GM12864 (cell line): ENCODE measurements at regions not wholly inside any gene's neighbourhood (a gene's known extent, or its start where the extent isn't known, plus 50 kb on each side); places are given as distances from the start of the nearest gene placed in this dataset.
A peak's percentile ranks its signal among the peaks of the same experiment; 100 is the strongest.

Source experiments
- DNase-seq: peaks from one replicate; pipeline ENCODE4 v3.0.0-alpha.2; 2011; ENCODE audit warnings: low read depth
- H3K4me3 ChIP-seq: 2 replicates; pipeline ENCODE4 v1.5.1; 2011; ENCODE audit warnings: mild to moderate bottlenecking, low read depth, low read length, control low read depth
- TF ChIP-seq, protein P1 (sequence below): IDR thresholded peaks from 2 replicates; pipeline ENCODE4 v1.5.1; 2011; ENCODE audit warnings: low read depth, mild to moderate bottlenecking, moderate library complexity, low read length, control low read depth, inconsistent platforms; ENCODE audit errors: missing control alignments

DNA sequence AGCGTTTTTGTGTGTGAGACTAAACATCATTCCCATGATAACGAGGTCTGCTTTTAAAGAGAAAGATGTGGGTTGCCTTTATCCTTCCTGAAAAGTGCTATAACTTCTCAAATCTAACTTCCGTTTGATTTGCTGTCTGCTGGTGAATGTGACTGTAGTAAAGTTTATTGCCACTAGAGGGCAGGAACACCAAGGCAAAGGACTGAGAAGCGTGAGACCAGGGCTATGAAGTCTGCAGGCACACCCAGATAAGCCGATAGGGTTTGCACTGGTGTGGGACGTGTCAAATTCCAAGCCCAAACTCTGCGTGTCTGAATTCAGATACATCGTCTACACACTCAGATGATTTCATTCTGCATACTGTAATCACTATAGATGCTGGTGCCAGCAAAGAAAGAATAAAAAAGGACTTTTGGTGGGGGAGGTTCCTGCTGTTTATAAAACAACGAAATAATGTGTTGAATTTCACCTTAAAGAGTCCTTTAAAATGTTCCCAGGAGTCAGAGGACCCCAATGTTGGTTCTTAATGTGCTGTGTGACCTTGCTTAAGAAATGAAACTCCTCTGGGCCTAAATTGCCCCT, 87.2 kb downstream of the PTTG1 start:
- no peak overlapping the region for H3K4me3 ChIP-seq
- TF ChIP-seq, protein P1, sequence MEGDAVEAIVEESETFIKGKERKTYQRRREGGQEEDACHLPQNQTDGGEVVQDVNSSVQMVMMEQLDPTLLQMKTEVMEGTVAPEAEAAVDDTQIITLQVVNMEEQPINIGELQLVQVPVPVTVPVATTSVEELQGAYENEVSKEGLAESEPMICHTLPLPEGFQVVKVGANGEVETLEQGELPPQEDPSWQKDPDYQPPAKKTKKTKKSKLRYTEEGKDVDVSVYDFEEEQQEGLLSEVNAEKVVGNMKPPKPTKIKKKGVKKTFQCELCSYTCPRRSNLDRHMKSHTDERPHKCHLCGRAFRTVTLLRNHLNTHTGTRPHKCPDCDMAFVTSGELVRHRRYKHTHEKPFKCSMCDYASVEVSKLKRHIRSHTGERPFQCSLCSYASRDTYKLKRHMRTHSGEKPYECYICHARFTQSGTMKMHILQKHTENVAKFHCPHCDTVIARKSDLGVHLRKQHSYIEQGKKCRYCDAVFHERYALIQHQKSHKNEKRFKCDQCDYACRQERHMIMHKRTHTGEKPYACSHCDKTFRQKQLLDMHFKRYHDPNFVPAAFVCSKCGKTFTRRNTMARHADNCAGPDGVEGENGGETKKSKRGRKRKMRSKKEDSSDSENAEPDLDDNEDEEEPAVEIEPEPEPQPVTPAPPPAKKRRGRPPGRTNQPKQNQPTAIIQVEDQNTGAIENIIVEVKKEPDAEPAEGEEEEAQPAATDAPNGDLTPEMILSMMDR: peak; percentile 83
- DNase-seq: peak; percentile 68

DNA sequence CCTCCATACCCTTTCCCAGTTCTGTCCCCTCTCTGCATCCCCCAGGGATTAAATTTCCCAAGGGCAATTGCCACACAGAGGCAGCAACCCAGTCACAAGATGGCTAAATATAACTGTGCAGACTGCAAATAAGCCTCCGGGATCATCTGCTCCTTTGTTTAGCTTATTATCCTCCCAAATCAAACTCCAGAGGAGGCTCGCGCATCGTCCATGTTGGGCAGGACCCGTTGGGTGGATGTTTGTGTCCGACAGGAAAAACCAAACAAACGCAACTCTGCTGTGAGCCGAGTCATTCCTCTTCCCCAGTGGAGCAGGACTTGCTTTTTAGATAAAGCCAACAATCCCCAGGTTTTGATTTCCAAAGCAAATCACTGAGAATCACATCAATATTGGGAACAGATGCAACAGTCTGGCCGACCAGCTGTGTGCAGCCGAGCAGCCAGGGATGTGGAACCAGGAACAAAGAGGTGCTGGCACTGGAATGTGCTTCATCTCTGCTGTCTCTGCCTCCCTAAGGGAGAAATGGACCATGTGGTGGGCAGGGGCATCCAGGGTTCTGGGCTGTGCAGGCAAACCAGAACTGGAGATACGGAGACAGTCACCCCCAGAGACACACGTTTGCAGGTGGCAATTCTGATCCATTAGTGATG, 89.8 kb downstream of the PTTG1 start:
- TF ChIP-seq, protein P1: no peak
- H3K4me3 ChIP-seq: no peak overlapping the region
- no peak for DNase-seq
